Ovary (tissue), 3 donors: ENCODE measurements at regions not wholly inside any gene's neighbourhood (a gene's known extent, or its start where the extent isn't known, plus 50 kb on each side); places are given as distances from the start of the nearest gene placed in this dataset.

Source experiments
- CTCF ChIP-seq, 3 donors: fragments of 450-650 bp in 2 of 3; fragments of 200-600 bp in 1 of 3; IDR thresholded peaks; one replicate each; pipeline versions ENCODE4 v1.5.1 to v1.8.0; 2016 to 2022; ENCODE audit warnings: antibody characterized with exemption in 3 of 3, mild to moderate bottlenecking in 1 of 3
- EP300 ChIP-seq: sonication (generic); formaldehyde crosslinking; IDR thresholded peaks from one replicate; pipeline ENCODE4 v1.6.1; 2017; ENCODE audit warnings: antibody characterized with exemption
- POLR2A ChIP-seq: fragments of 450-650 bp; IDR thresholded peaks from one replicate; pipeline ENCODE4 v1.6.1; 2017; ENCODE audit warnings: antibody characterized with exemption, mild to moderate bottlenecking, moderate library complexity
- donor health status: DM: no; HTN: no; CAD: no.

- TF ChIP-seq CTCF (IDR thresholded peaks at IDR 0.05): no peak
- no peak for TF ChIP-seq POLR2A
- TF ChIP-seq EP300: no peak
Observed at GRCh38 chrX:3968749-3969148, 255.3 kb upstream of the PRKX start.
